ENCODE measurements at regions not wholly inside any gene's neighbourhood (a gene's known extent, or its start where the extent isn't known, plus 50 kb on each side); places are given as distances from the start of the nearest gene placed in this dataset.

DNA sequence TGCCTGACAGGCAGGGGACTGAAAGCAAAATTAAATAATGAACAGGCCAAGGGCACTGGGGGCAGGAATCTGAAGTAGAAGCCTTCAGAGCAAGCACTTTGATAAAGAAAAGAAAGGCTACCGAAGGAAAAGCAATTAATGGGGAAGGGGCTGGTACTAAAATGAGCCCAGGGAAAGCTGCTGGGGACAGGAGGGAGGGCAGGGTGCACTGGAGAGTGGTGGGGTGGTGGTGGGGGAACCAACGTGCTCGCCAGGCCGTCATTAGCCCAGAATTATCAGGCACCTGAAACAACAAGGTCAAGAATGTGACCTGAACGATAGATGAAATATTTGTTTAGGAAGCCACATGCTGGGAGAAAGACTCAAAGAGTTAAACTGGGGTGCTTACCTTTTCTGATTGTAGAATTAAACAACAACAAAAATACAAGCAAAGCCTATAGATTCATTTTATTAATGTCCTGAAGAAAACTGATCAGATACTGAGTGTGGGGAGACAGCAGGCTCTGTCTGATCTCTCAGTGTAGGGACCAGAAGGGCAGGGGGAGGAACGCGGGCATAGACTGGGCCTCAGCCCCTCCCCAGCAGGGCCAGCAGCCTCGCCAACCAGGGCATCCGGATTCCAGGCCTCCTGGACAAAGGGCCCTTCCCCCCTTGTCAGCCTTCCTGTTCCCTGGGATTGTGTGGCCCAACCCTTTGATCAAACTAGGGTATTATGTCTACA lies 239.7 kb upstream of the KLF3 start:
- DNase-seq, result no peak
- intact Hi-C loops (cut with DNase I), result no loop called here

DNA sequence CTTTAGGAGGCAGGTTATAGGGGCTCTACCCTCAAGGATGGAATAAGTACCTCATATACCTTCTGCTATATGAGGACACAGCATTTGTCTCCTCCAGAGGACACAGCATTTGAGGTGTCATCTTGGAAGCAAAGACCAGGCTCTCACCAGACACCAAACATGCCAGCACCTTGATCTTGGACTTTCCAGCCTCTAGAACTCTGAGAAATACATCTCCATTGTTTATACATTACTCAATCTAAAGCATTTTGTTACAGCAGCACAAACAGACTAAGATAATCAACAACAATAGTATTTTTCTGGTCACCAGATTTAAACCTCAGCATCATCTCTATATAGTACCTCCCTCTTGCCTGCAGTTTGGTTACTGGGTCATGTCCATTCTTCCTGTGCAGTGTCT lies 237.5 kb upstream of the KLF3 start:
- Histone ChIP-seq H3K4me3 (no peak overlapping the region), H3K4me1 (no peaks in the 10 kb centered on the region), H3K9me3 (no peaks in the 10 kb centered on the region), H3K27ac (no peak overlapping the region), H3K36me3 (no peaks in the 10 kb centered on the region), H3K27me3 (no peaks in the 10 kb centered on the region)
- DNase-seq (no peak), ATAC-seq (no peak)
- no peak for TF ChIP-seq POLR2A (IDR thresholded peaks at IDR 0.05)
- TF ChIP-seq, protein P1, sequence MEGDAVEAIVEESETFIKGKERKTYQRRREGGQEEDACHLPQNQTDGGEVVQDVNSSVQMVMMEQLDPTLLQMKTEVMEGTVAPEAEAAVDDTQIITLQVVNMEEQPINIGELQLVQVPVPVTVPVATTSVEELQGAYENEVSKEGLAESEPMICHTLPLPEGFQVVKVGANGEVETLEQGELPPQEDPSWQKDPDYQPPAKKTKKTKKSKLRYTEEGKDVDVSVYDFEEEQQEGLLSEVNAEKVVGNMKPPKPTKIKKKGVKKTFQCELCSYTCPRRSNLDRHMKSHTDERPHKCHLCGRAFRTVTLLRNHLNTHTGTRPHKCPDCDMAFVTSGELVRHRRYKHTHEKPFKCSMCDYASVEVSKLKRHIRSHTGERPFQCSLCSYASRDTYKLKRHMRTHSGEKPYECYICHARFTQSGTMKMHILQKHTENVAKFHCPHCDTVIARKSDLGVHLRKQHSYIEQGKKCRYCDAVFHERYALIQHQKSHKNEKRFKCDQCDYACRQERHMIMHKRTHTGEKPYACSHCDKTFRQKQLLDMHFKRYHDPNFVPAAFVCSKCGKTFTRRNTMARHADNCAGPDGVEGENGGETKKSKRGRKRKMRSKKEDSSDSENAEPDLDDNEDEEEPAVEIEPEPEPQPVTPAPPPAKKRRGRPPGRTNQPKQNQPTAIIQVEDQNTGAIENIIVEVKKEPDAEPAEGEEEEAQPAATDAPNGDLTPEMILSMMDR (IDR thresholded peaks at IDR 0.05), result no peak
- intact Hi-C loops (cut with DNase I), result no loop called here

More for the DNA sequence above, 239.7 kb upstream of the KLF3 start:
- ATAC-seq, result peak; percentile 38 to 61 (median 52)
- 59% methylated on average over 6 of the region's 9 CpGs for WGBS (ENCODE audit: insufficient coverage, low coverage, low lambda C conversion rate, missing lambda C conversion rate)
- Histone ChIP-seq H3K4me3 (no peak overlapping the region), H3K27me3 (no peaks in the 10 kb centered on the region), H3K4me1 (no peaks in the 10 kb centered on the region), H3K27ac (no peak overlapping the region), H3K36me3 (no peaks in the 10 kb centered on the region), H3K9me3 (no peaks in the 10 kb centered on the region)
- TF ChIP-seq, protein P1 (IDR thresholded peaks at IDR 0.05), result no peak
- no peak for TF ChIP-seq POLR2A (IDR thresholded peaks at IDR 0.05)

DNA sequence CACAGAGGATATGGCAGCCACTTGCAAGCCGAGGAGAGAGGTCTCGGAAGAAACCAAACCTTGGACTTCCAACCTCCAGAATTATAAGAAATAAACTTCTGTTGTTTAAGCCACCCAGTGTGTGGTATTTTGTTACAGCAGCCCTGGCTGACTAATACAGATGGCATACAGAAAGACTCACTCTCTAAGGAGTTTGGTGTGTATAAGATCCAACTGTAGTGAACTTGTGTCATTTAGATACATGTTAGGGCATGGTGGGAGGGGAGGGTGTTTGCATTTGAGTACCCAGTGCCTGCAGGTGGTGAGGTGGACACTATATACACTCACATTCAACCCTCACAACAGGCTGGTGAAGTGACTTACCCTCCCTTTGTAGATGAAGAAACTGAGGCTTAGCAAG lies 233.2 kb upstream of the KLF3 start:
- Histone ChIP-seq H3K4me1 (no peaks in the 10 kb centered on the region), H3K9me3 (no peaks in the 10 kb centered on the region), H3K27ac (no peak overlapping the region), H3K36me3 (no peaks in the 10 kb centered on the region), H3K27me3 (no peaks in the 10 kb centered on the region), H3K4me3 (no peak overlapping the region)
- TF ChIP-seq, protein P1 (IDR thresholded peaks at IDR 0.05), result no peak
- TF ChIP-seq POLR2A (IDR thresholded peaks at IDR 0.05), result no peak
- WGBS (ENCODE audit: insufficient coverage, low coverage, low lambda C conversion rate, missing lambda C conversion rate), result 75% methylated on average over 2 of the region's 2 CpGs
- intact Hi-C loops (cut with DNase I), result no loop called here
- no peak for DNase-seq
- no peak for ATAC-seq

DNA sequence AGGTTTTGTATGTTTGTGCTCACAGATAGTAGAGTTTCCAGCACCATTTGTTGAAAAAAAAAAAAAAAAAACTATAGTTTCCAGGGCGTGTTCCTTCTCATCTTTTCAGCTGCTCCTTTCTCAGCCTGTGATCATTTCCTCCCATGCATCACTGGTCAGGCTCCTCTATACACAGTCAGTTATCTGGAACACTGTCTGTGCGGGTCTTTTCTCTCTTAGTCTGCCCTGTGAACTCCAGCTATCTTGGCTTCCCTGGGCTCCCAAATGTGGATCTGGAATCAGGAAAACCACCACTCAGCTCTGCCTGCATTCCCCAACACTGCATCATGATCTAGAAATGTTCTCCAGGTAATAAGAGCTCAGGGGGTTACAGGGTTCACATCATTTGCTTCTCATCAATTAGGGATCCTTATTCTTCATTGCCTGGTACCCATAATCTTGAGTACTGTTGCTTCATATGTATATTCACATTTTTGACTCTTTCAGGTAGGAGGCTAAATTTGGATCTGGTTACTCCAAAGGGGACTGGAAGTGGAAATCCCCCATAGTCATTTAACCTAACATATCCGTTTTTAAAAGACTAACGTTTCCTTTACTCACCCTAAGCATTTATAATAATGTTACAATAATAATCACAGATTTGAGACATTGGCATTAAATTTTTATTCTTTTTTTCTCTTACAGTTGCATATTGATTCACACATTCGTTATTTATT lies 221.8 kb upstream of the KLF3 start:
- 72% methylated on average over 4 of the region's 5 CpGs for WGBS (ENCODE audit: insufficient coverage, low coverage, low lambda C conversion rate, missing lambda C conversion rate)
- intact Hi-C loops (cut with DNase I), result no loop called here
- TF ChIP-seq POLR2A (IDR thresholded peaks at IDR 0.05), result no peak
- TF ChIP-seq, protein P1 (IDR thresholded peaks at IDR 0.05), result no peak

More for the DNA sequence above, 221.8 kb upstream of the KLF3 start:
- Histone ChIP-seq H3K27ac (no peak overlapping the region), H3K27me3 (no peaks in the 10 kb centered on the region), H3K36me3 (no peaks in the 10 kb centered on the region), H3K4me3 (no peak overlapping the region), H3K4me1 (no peaks in the 10 kb centered on the region), H3K9me3 (peaks cover 0 to 4% (median 0%) of the 10 kb centered on the region in 4 donors)
- ATAC-seq, result no peak
- no peak for DNase-seq

All from right lobe of liver (tissue), 6 donors.